T-helper 2 cell (primary cell): ENCODE measurements at regions not wholly inside any gene's neighbourhood (a gene's known extent, or its start where the extent isn't known, plus 50 kb on each side); places are given as distances from the start of the nearest gene placed in this dataset.
A peak's percentile ranks its signal among the peaks of the same experiment; 100 is the strongest.

ENCODE experiments used
- DNase-seq, 5 experiments: peaks; one replicate each; pipeline versions ENCODE4 v3.0.0 to v3.0.0-alpha.2; 2012 to 2022

- DNase-seq = no peak
These were observed 673.4 kb downstream of the BCL11B start for GRCh38 chr14:98598576-98598975.

- no peak for DNase-seq
These were observed 672.9 kb downstream of the BCL11B start for GRCh38 chr14:98599082-98599481.

GRCh38 chr14:98602983-98603382 lies 669.0 kb downstream of the BCL11B start:
- no peak for DNase-seq

- DNase-seq = no peak
These were observed 667.0 kb downstream of the BCL11B start for GRCh38 chr14:98605043-98605442.

DNA sequence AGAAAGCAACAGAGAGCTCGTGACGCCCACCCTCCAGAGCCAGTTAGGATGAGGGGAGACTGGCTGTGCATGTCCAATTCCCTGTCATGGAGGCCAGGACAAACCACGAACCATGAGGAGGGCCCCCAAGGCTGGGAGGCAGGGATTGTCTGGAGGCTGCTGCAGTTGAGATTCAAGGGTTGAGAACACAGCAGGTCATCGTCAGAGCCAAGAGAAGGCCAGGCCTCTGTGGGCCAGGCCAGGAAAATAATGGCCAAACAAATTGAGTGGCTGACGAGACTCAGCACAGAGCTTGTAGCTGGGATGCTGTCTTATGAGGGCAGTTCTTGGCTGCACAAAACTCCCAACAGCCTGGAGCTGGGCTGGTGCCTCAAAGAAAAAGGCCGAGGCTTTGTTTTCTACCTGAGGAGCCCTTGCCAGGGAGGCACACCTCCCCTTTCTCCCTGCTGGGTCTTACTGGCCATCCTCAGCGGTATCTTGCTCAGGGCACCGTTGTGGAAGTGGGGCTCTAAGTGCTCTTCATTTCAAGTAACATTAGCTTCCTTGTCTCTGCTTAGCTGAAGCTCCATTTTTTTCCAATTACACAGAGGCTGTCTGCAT lies 665.9 kb downstream of the BCL11B start:
- no peak for DNase-seq

GRCh38 chr14:98606816-98607215 lies 665.2 kb downstream of the BCL11B start:
- DNase-seq = no peak

GRCh38 chr14:98607341-98607910 lies 664.6 kb downstream of the BCL11B start:
- no peak for DNase-seq

GRCh38 chr14:98608071-98609060 lies 663.6 kb downstream of the BCL11B start:
- no peak for DNase-seq

- no peak for DNase-seq
These were observed 659.4 kb downstream of the BCL11B start for GRCh38 chr14:98612434-98613200.

- DNase-seq = no peak
These were observed 657.3 kb downstream of the BCL11B start for GRCh38 chr14:98614741-98615140.

DNA sequence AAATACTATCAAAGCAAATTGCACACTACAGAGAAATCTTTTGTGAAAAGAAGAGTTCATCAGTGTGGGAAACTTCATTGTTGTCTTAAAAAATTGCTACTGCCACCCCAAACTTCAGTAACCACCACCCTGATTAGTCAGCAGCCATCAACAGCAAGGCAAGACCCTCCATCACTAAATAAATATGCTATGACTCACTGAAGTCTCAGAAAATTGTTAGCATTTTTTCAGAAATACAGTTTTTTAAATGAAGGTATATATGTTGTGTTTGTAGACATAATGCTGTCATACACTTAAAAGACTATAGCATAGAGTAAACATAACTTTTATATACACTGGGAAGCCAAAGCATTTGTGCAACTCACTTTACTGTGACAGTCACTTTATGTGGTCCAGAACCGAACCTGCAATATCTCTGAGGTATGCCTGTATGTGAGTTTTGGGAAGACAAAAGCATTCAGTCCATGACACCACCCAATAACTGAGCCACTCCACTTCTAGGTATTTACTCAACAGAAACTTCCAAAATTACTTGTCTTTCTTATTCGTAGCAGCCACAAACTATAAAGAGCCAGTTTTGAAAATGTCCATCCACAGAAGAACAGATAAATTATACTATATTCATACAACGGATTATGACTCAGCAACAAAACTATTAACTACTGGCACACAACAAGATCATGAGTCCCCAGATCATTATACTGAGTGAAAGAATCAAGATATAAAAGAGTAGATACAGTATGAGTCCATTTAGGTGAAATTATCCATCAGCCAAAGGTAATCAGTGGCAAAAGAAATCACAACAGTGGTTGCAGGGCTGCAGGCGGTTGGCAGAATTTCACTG lies 649.6 kb downstream of the BCL11B start:
- DNase-seq = no peak

DNA sequence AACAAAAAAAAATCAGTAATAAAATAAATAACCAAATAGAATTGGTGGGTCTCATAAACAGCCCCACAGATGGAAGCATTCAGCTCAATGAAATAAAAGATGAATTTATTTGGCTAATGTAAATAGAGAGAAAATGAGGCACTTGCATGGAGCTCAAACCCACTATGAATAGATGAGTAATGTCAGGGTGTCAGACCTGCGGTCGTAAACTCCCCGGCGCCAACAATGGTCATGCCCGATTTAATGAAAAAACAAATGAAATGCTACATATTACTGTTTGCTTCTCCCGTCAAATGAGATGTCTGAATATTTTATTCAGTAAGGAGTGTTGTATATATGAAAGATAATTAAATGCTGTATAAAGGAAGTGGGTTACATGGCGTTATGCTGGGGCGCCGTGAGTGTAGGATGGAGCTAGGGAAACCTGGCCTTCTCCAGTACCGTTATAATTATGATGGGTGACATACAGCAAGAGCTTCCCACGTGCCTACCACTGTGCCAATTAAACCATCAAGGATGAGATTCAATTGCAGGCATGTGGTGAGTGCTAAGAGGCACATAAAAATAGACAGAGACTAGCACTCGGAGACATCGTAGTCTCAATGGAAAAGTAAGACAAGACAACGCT lies 648.1 kb downstream of the BCL11B start:
- DNase-seq = no peak

DNA sequence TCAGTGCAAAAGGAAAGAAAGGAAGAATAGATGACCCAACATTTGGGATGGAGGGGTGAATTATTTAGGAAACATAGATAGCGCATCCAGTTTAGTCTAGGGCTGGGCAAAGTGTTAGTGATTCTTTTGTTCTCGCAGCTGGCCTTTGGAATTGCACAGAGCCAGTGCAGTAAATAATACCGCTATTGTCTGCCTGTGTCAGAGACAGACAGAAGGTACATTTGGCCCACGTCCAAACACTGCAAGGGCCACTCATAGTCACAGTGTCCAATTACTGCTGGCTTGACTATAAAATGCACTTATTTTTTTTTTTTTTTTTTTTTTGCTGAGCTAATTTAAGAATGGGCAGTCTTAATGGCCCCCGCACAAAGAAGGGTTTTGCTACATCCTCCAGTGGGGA lies 638.6 kb downstream of the BCL11B start:
- DNase-seq = no peak

- DNase-seq = no peak
These were observed 637.8 kb downstream of the BCL11B start for GRCh38 chr14:98634043-98634820.

DNA sequence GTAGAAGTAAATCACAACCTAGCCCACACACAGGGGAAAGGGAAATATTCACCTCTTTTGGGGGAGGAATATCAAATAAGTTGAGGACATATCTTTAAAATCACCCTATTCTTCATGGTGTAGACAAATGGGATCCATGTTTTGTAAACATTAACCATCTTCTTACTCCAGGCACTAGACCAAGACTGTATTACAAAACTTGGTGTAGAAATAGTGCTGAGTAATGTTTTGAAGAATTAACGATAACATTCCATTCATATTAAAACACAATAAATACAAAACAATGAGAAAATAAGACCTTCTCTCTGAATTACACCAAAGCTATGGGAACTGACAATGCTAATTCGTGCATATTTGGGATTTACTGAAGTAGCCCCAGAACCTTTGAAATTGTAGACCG lies 633.6 kb downstream of the BCL11B start:
- no peak for DNase-seq

GRCh38 chr14:98647754-98648153 lies 624.2 kb downstream of the BCL11B start:
- no peak for DNase-seq

- DNase-seq = no peak
These were observed 621.0 kb downstream of the BCL11B start for GRCh38 chr14:98651037-98651436.

DNA sequence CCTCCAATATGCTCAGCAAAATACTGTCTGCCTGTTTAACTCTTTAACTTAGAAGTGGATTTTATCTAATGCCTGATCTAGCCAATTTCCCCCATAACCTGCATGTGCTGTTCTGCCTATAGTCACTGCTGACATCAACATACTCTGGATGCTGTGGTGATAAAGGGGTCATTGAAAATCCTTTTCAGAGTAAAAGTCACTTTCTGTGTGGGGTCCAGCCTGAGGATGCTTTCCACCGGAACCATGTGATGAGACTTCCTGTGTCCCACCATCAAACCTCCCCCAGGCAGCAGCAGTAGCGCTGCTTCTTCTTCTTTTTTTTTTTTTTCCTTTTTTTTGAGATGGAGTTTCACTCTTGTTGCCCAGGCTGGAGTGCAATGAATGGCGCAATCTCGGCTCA lies 607.0 kb downstream of the BCL11B start:
- DNase-seq = peak in 1 of 5 experiments; percentile 5

GRCh38 chr14:98666545-98666944 lies 605.5 kb downstream of the BCL11B start:
- no peak for DNase-seq

- DNase-seq = no peak
These were observed 590.0 kb downstream of the BCL11B start for GRCh38 chr14:98682033-98682432.

DNA sequence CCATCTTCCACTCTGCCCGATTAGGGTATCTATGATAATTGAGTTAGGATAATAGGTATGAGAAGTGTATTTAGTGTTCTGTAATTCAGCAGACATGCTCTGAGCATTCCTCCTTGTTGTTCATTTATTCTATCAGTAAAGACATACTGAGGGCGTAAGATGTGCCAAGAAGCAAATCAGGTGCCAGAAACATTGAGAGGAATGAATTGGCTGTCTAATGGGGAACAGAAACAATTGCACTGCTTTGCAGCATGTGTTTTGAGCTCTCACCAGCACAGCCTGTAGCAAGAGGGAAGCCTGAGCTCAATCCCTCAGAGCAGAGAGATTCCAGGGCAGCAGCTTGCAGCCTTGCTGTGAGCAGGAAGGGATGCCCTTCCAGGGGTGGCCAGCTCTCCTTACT lies 589.3 kb downstream of the BCL11B start:
- DNase-seq = no peak
